ENCODE measurements at regions not wholly inside any gene's neighbourhood (a gene's known extent, or its start where the extent isn't known, plus 50 kb on each side); places are given as distances from the start of the nearest gene placed in this dataset.

DNA sequence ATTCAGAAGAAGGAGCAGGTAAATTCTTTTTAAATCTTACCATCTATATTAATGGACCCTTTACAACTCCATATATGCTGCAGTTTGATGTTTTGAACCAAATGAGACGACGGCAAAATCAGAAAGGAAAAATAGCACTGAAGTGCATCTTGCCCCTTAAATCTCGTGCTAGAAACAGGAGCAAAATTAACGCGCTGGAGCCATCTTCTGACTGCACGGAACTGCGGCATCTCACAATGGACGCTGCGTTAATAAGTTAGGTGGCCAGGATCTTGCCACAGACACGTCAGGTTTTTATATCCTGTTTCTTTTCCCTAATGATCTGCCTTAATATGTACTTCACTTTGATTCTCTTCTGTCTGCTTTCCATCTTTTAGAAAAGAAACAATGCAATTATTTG is 354.5 kb downstream of the TFEC start:
- H3K9ac ChIP-seq (ENCODE audit: low read depth, low read length), result no peak overlapping the region
- no peaks in the 10 kb centered on the region for H3K9me3 ChIP-seq (ENCODE audit: control insufficient read depth, insufficient read depth, low read length)
- H3K4me1 ChIP-seq (ENCODE audit: insufficient read depth, low read length), result peaks cover 8% of the 10 kb centered on the region; the same call in 1 of the 2 replicates
- no peaks in the 10 kb centered on the region for H3K36me3 ChIP-seq (ENCODE audit: insufficient read depth, low read length)

DNA sequence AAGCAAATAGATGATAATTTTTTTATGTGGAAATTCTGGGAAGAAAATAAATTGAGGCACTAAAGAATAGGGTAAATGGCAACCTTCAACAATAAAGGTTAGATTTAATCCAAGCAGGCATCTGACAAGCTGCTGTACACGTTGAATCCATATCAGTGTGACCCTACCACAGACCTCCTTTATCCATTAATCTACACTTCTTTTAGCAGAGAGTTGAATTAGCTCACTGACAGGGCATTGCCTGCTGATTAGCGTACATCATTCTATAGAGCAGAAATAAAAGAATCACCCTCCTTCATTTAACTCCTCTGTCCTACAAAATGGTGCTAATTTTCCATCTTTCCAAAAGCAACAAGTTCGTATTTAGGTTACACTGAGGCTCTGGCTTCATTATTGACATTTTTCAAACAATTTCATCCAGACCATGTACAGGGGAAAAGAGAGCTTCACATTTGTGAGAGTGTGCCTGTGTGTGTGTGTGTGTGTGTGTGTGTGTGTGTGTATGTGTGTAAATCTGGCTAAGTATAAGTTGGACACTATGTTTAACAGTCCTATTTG is 356.0 kb downstream of the TFEC start:
- Histone ChIP-seq H3K9ac (ENCODE audit: low read depth, low read length) (no peak overlapping the region), H3K4me1 (ENCODE audit: insufficient read depth, low read length) (no peaks in the 10 kb centered on the region), H3K9me3 (ENCODE audit: control insufficient read depth, insufficient read depth, low read length) (no peaks in the 10 kb centered on the region), H3K36me3 (ENCODE audit: insufficient read depth, low read length) (no peaks in the 10 kb centered on the region)

GRCh38 chr7:115672024-115672423 is 358.5 kb downstream of the TFEC start:
- Histone ChIP-seq H3K9ac (ENCODE audit: low read depth, low read length) (no peak overlapping the region), H3K36me3 (ENCODE audit: insufficient read depth, low read length) (no peaks in the 10 kb centered on the region), H3K9me3 (ENCODE audit: control insufficient read depth, insufficient read depth, low read length) (no peaks in the 10 kb centered on the region), H3K4me1 (ENCODE audit: insufficient read depth, low read length) (no peaks in the 10 kb centered on the region)

GRCh38 chr7:115662676-115663075 is 367.9 kb downstream of the TFEC start:
- Histone ChIP-seq H3K36me3 (ENCODE audit: insufficient read depth, low read length) (no peaks in the 10 kb centered on the region), H3K4me1 (ENCODE audit: insufficient read depth, low read length) (no peaks in the 10 kb centered on the region), H3K9ac (ENCODE audit: low read depth, low read length) (no peak overlapping the region), H3K9me3 (ENCODE audit: control insufficient read depth, insufficient read depth, low read length) (no peaks in the 10 kb centered on the region)

GRCh38 chr7:115662120-115662519 is 368.4 kb downstream of the TFEC start:
- H3K9me3 ChIP-seq (ENCODE audit: control insufficient read depth, insufficient read depth, low read length), result no peaks in the 10 kb centered on the region
- no peaks in the 10 kb centered on the region for H3K4me1 ChIP-seq (ENCODE audit: insufficient read depth, low read length)
- no peaks in the 10 kb centered on the region for H3K36me3 ChIP-seq (ENCODE audit: insufficient read depth, low read length)
- H3K9ac ChIP-seq (ENCODE audit: low read depth, low read length), result no peak overlapping the region

DNA sequence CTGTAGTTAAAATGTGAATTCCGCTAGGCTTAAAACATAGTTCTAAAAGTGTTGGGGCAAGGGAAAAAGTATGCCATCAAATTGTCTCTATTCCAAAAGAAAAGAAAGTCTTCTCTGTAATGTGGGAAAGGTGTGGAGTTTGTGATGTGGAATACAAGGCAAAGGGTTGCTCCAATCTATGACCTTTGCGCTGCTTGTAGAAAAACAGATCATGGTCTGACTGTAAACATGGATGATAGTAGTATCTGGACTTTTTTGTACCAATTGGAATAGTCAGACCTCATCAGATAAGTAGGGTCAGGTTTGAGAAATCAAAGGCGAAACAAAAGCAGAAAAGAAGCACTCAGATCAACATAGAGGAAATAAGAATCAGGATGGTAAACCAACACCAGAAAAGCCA is 372.3 kb downstream of the TFEC start:
- H3K4me1 ChIP-seq (ENCODE audit: insufficient read depth, low read length), result no peaks in the 10 kb centered on the region
- no peaks in the 10 kb centered on the region for H3K36me3 ChIP-seq (ENCODE audit: insufficient read depth, low read length)
- H3K9me3 ChIP-seq (ENCODE audit: control insufficient read depth, insufficient read depth, low read length), result no peaks in the 10 kb centered on the region
- no peak overlapping the region for H3K9ac ChIP-seq (ENCODE audit: low read depth, low read length)

DNA sequence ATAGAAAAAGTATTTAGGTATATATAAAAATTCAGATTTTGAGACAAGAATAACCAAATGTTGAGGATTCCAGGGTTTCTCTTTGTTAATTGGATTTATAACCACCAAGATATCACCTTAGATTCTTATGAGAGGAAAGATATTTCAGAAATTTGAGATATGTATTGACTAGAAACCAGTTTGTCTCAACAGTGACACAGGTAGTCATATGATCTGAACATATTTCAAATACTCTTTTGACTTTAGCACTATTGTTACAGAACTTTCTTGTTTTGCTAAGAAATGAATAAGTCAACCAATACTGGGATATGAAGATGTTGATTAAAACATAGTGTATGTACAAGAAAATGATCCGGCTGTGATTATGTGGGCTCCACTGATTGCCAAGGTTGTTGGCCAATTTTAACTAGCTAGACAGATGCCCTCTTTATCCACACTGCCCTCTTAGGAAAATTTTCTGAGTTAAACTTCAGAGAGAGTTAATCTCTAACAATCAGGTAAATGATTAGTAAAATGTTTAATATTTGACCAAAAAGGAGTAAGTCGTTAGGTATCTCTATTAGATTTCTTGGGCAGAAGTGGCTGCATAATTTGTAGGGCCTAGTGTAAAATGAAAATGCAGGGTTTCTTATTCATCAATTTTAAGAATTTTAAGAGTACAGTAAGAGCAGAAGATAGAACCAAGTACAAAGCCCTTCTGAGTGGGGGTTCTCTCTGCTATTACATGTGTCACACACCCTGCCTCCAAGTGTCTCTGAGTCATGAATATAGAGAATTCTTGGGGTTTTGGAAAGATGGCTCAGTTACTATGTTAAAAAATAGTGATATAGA is 376.0 kb downstream of the TFEC start:
- H3K9me3 ChIP-seq (ENCODE audit: control insufficient read depth, insufficient read depth, low read length), result no peaks in the 10 kb centered on the region
- H3K4me1 ChIP-seq (ENCODE audit: insufficient read depth, low read length), result no peaks in the 10 kb centered on the region
- H3K9ac ChIP-seq (ENCODE audit: low read depth, low read length), result no peak overlapping the region
- H3K36me3 ChIP-seq (ENCODE audit: insufficient read depth, low read length), result no peaks in the 10 kb centered on the region

DNA sequence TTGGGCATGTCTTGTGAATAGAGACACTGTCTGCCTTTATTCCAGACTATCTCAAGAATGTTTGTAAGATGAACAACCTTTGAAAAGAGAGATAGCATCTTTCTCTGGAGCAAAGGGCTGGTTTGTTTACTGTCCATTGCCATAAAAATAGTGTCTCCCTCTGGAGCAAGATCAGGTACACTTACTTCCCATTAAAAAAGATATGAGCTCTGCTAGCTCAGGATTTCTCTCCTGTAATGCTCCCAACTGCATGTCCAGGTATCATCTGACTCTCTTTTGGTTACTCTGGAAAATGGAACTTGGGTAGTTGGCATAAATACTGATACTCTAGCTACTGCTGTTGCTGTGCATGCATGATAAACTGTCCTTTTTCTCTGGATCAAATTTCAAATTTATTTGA is 381.1 kb downstream of the TFEC start:
- no peaks in the 10 kb centered on the region for H3K36me3 ChIP-seq (ENCODE audit: insufficient read depth, low read length)
- H3K9ac ChIP-seq (ENCODE audit: low read depth, low read length), result no peak overlapping the region
- no peaks in the 10 kb centered on the region for H3K9me3 ChIP-seq (ENCODE audit: control insufficient read depth, insufficient read depth, low read length)
- H3K4me1 ChIP-seq (ENCODE audit: insufficient read depth, low read length), result no peaks in the 10 kb centered on the region

DNA sequence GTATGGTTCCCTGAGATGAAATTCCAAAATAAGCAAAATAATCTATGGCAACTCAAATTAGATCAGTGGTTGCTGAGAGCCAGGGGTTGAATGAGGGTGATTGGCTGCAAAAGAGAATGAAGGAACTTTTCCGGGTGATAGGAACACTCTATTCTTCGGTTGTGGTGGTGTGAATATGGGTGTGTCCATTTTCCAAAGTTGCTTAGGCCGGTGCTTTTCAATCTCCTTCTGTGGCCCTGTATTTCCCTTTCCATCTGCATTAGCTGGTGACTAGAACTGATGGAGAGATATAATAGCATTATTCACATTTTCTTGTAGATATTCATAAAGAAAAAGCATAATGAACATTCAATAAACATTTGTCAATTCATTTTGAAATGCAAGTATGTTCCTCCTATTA is 382.9 kb downstream of the TFEC start:
- no peaks in the 10 kb centered on the region for H3K4me1 ChIP-seq (ENCODE audit: insufficient read depth, low read length)
- H3K36me3 ChIP-seq (ENCODE audit: insufficient read depth, low read length), result no peaks in the 10 kb centered on the region
- H3K9ac ChIP-seq (ENCODE audit: low read depth, low read length), result no peak overlapping the region
- no peaks in the 10 kb centered on the region for H3K9me3 ChIP-seq (ENCODE audit: control insufficient read depth, insufficient read depth, low read length)

DNA sequence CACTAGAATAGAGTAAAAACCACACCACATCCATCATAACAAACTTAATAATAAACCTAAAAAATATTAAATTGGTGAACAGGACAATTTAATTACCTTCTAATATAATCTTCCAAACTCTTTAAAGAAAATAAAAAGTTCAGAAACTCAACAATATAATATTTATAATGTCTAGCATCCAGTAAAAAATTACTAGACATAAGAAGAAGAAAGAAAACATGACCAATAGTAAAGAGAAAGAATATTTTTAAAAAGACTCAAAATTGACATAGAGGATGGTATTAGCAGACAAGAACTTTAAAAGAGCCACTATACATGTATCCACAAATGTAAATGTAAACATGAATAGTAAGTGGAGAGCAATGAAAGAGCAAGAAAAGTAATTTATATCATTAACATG is 388.4 kb downstream of the TFEC start:
- Histone ChIP-seq H3K9me3 (ENCODE audit: control insufficient read depth, insufficient read depth, low read length) (no peaks in the 10 kb centered on the region), H3K4me1 (ENCODE audit: insufficient read depth, low read length) (no peaks in the 10 kb centered on the region), H3K36me3 (ENCODE audit: insufficient read depth, low read length) (no peaks in the 10 kb centered on the region), H3K9ac (ENCODE audit: low read depth, low read length) (no peak overlapping the region)

DNA sequence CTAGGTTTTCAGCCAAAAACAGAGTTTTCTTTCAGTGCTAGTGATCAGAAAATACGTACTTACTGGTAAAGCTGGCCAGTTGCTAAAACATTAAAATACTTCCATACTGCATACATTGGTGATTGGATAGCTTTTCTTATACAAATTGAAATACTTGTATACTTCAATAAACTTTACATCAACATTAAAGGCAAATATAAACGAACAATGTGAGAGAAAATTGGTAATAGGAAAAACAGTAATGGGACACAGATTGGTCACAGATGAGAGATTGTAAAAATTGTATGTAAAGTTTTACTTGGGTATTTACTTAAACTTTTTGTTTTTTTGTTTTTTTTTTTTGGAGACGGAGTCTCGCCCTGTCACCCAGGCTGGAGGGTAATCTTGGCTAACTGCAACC is 391.7 kb downstream of the TFEC start:
- no peaks in the 10 kb centered on the region for H3K4me1 ChIP-seq (ENCODE audit: insufficient read depth, low read length)
- H3K9me3 ChIP-seq (ENCODE audit: control insufficient read depth, insufficient read depth, low read length), result no peaks in the 10 kb centered on the region

GRCh38 chr7:115637128-115637527 is 393.4 kb downstream of the TFEC start:
- Histone ChIP-seq H3K36me3 (ENCODE audit: insufficient read depth, low read length) (no peaks in the 10 kb centered on the region), H3K9ac (ENCODE audit: low read depth, low read length) (no peak overlapping the region), H3K9me3 (ENCODE audit: control insufficient read depth, insufficient read depth, low read length) (no peaks in the 10 kb centered on the region), H3K4me1 (ENCODE audit: insufficient read depth, low read length) (no peaks in the 10 kb centered on the region)

More for the DNA sequence above, 391.7 kb downstream of the TFEC start:
- Histone ChIP-seq H3K9ac (ENCODE audit: low read depth, low read length) (no peak overlapping the region), H3K36me3 (ENCODE audit: insufficient read depth, low read length) (no peaks in the 10 kb centered on the region)

- no peaks in the 10 kb centered on the region for H3K4me1 ChIP-seq (ENCODE audit: insufficient read depth, low read length)
- no peak overlapping the region for H3K9ac ChIP-seq (ENCODE audit: low read depth, low read length)
- no peaks in the 10 kb centered on the region for H3K36me3 ChIP-seq (ENCODE audit: insufficient read depth, low read length)
- H3K9me3 ChIP-seq (ENCODE audit: control insufficient read depth, insufficient read depth, low read length), result no peaks in the 10 kb centered on the region
These were observed 394.7 kb downstream of the TFEC start for GRCh38 chr7:115635876-115636275.

GRCh38 chr7:115635376-115635775 is 395.2 kb downstream of the TFEC start:
- no peak overlapping the region for H3K9ac ChIP-seq (ENCODE audit: low read depth, low read length)
- no peaks in the 10 kb centered on the region for H3K36me3 ChIP-seq (ENCODE audit: insufficient read depth, low read length)
- no peaks in the 10 kb centered on the region for H3K9me3 ChIP-seq (ENCODE audit: control insufficient read depth, insufficient read depth, low read length)
- H3K4me1 ChIP-seq (ENCODE audit: insufficient read depth, low read length), result no peaks in the 10 kb centered on the region

DNA sequence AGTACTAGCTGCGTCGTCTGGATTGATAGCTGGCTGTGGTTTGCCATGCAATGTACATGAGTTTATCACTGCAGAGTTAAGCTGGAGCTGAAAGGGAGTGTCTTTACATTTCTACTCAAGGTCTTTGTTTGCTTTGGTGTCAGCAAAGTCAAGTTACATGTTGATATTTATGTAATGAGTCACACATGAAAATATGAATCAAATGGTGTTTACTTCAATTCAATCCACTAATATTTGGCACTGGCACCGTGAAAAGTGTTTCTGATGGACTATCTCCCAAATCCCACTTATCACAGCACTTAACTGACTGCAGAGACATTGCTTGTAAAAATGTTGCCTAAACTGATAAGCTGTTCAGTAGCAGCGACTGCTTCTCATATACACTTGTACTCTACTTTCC is 395.9 kb downstream of the TFEC start:
- Histone ChIP-seq H3K9me3 (ENCODE audit: control insufficient read depth, insufficient read depth, low read length) (no peaks in the 10 kb centered on the region), H3K9ac (ENCODE audit: low read depth, low read length) (no peak overlapping the region), H3K36me3 (ENCODE audit: insufficient read depth, low read length) (no peaks in the 10 kb centered on the region), H3K4me1 (ENCODE audit: insufficient read depth, low read length) (no peaks in the 10 kb centered on the region)

Measured in ES-I3 (cell line).